WTC11 (cell line): ENCODE measurements at regions not wholly inside any gene's neighbourhood (a gene's known extent, or its start where the extent isn't known, plus 50 kb on each side); places are given as distances from the start of the nearest gene placed in this dataset.

ENCODE experiments used
- ATAC-seq: fragments of 200-7000 bp; cut with Tn5 transposase; 2 replicates; pipeline ENCODE4 v1.10.0; 2021; ENCODE audit warnings: mild to moderate bottlenecking, moderate library complexity
- CTCF ChIA-PET: fragments of 300-600 bp; sonication (Branson Sonifier 250); formaldehyde crosslinking; loops from one replicate; lab custom pipeline; 2021; ENCODE audit warnings: antibody characterized with exemption; lab: Charles Lee
- POLR2A ChIA-PET: fragments of 350-600 bp; sonication (Branson Sonifier 250); formaldehyde crosslinking; loops from one replicate; lab custom pipeline; 2021; ENCODE audit warnings: antibody characterized with exemption; lab: Charles Lee
- DNase-seq: peaks from one replicate; pipeline ENCODE4 v3.0.0; 2021; ENCODE audit warnings: low spot score
- H3K27ac Mint-ChIP-seq: 2 replicates; pipeline ENCODE4 v1.8.0; 2021; ENCODE audit warnings: mixed read lengths
- H3K27me3 Mint-ChIP-seq: 2 replicates; pipeline ENCODE4 v1.8.0; 2021; ENCODE audit warnings: low read depth, mild to moderate bottlenecking, moderate library complexity, mixed read lengths
- H3K36me3 Mint-ChIP-seq: 2 replicates; pipeline ENCODE4 v1.8.0; 2021; ENCODE audit warnings: mixed read lengths
- H3K4me1 Mint-ChIP-seq: 2 replicates; pipeline ENCODE4 v1.8.0; 2022; ENCODE audit warnings: mixed read lengths
- H3K4me3 Mint-ChIP-seq: 2 replicates; pipeline ENCODE4 v1.8.0; 2021; ENCODE audit warnings: mild to moderate bottlenecking, moderate library complexity, mixed read lengths
- H3K9me3 Mint-ChIP-seq: 2 replicates; pipeline ENCODE4 v1.8.0; 2021; ENCODE audit warnings: mixed read lengths
- ELF4 ChIP-seq: sonication (generic); formaldehyde crosslinking; IDR thresholded peaks from 2 replicates; pipeline ENCODE4 v1.8.1; 2022; ENCODE audit warnings: low read depth, mild to moderate bottlenecking, moderate library complexity, missing genetic modification reagents
- EMX1 ChIP-seq: fragments of 250-450 bp; sonication (Bioruptor Pico); IDR thresholded peaks from 2 replicates; pipeline ENCODE4 v1.8.0; 2021; ENCODE audit warnings: mild to moderate bottlenecking
- GABPB1 ChIP-seq: sonication (generic); formaldehyde crosslinking; IDR thresholded peaks from 2 replicates; pipeline ENCODE4 v1.8.1; 2023; ENCODE audit warnings: mild to moderate bottlenecking, missing genetic modification reagents
- HMGA2 ChIP-seq: fragments of 250-450 bp; sonication (Bioruptor Pico); IDR thresholded peaks from 2 replicates; pipeline ENCODE4 v1.4.0; 2021; ENCODE audit warnings: mild to moderate bottlenecking, moderate library complexity
- NFE2L1 ChIP-seq: sonication (generic); formaldehyde crosslinking; IDR thresholded peaks from 2 replicates; pipeline ENCODE4 v1.8.1; 2023; ENCODE audit warnings: missing genetic modification reagents
- NR1H2 ChIP-seq: sonication (generic); formaldehyde crosslinking; IDR thresholded peaks from 2 replicates; pipeline ENCODE4 v1.9.0; 2021; ENCODE audit warnings: mild to moderate bottlenecking, moderate library complexity, missing genetic modification reagents
- PRDM15 ChIP-seq: sonication (generic); formaldehyde crosslinking; IDR thresholded peaks from 2 replicates; pipeline ENCODE4 v1.8.0; 2022; ENCODE audit warnings: missing genetic modification reagents
- SMAD3 ChIP-seq: sonication (generic); formaldehyde crosslinking; IDR thresholded peaks from 2 replicates; pipeline ENCODE4 v1.8.0; 2022; ENCODE audit warnings: missing genetic modification reagents, mild to moderate bottlenecking, borderline replicate concordance
- SOX15 ChIP-seq: fragments of 250-450 bp; sonication (Bioruptor Pico); IDR thresholded peaks from 2 replicates; pipeline ENCODE4 v1.9.0; 2021; ENCODE audit warnings: mild to moderate bottlenecking
- SP1 ChIP-seq: sonication (generic); formaldehyde crosslinking; conservative IDR thresholded peaks from 2 replicates; pipeline ENCODE4 v1.8.1; 2022; ENCODE audit warnings: missing genetic modification reagents
- TCF7 ChIP-seq: sonication (generic); formaldehyde crosslinking; IDR thresholded peaks from 2 replicates; pipeline ENCODE4 v1.8.0; 2022; ENCODE audit warnings: mild to moderate bottlenecking, low read depth, missing genetic modification reagents, moderate library complexity
- ZNF121 ChIP-seq: sonication (generic); formaldehyde crosslinking; IDR thresholded peaks from 2 replicates; pipeline ENCODE4 v1.8.0; 2023; ENCODE audit warnings: missing genetic modification reagents
- ZNF423 ChIP-seq: fragments of 250-450 bp; sonication (Bioruptor Pico); IDR thresholded peaks from 2 replicates; pipeline ENCODE4 v2.1.2; 2022; ENCODE audit warnings: mild to moderate bottlenecking, moderate library complexity
- TF ChIP-seq, protein P1 (sequence below): sonication (generic); formaldehyde crosslinking; IDR thresholded peaks from 2 replicates; pipeline ENCODE4 v1.8.1; 2023; ENCODE audit warnings: mild to moderate bottlenecking, missing genetic modification reagents, moderate library complexity
- TF ChIP-seq, protein P2 (sequence below): sonication (generic); formaldehyde crosslinking; IDR thresholded peaks from 2 replicates; pipeline ENCODE4 v1.8.1; 2022; ENCODE audit warnings: low read depth, mild to moderate bottlenecking, moderate library complexity, missing genetic modification reagents, borderline replicate concordance
- TF ChIP-seq, protein P3 (sequence below): sonication (generic); formaldehyde crosslinking; IDR thresholded peaks from 2 replicates; pipeline ENCODE4 v1.8.1; 2022; ENCODE audit warnings: mild to moderate bottlenecking, moderate library complexity, missing genetic modification reagents
- TF ChIP-seq, protein P4 (sequence below): fragments of 250-450 bp; sonication (Bioruptor Pico); conservative IDR thresholded peaks from 2 replicates; pipeline ENCODE4 v1.9.0; 2021; ENCODE audit warnings: mild to moderate bottlenecking
- TF ChIP-seq, protein P5 (sequence below): sonication (generic); formaldehyde crosslinking; conservative IDR thresholded peaks from 2 replicates; pipeline ENCODE4 v1.8.1; 2022; ENCODE audit warnings: mild to moderate bottlenecking, missing genetic modification reagents
- TF ChIP-seq, protein P6 (sequence below): fragments of 250-450 bp; sonication (Bioruptor Pico); IDR thresholded peaks from 2 replicates; pipeline ENCODE4 v1.9.0; 2021; ENCODE audit warnings: moderate library complexity, mild to moderate bottlenecking, inconsistent platforms, borderline replicate concordance

DNA sequence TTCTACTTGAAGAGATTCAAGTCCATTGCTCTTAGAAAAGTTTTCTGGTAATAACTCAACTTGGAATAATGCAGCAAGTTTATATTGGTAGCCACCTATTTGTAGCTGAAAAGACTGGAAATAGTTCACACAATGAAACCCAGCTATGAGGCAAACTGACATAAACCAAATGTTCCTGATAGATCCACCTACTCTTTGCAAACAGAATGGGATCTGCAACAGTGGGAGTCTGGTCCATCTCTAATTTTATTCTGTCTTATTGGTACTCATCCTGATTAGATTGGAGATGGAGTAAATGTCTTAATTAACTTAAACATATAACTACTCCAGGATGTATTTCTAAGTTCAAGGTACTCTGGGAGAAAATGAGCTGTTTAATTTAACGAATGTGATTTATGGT, 438.0 kb downstream of the OLFM4 start:
- Mint-ChIP-seq H3K27ac (no peak overlapping the region), H3K4me3 (no peak overlapping the region), H3K27me3 (no peaks in the 10 kb centered on the region), H3K9me3 (no peaks in the 10 kb centered on the region), H3K4me1 (no peaks in the 10 kb centered on the region), H3K36me3 (no peaks in the 10 kb centered on the region)
- ChIA-PET POLR2A (no interaction called here), CTCF (interaction anchor here (0.6 kb wide), 1 partner anchor 152 kb away, joined by 3 read pairs; no protein-coding TSS in a partner anchor)
- TF ChIP-seq SP1 (CRISPR knock-in tag) (no peak), SMAD3 (CRISPR knock-in tag) (no peak), HMGA2 (CRISPR knock-in tag) (no peak), GABPB1 (CRISPR knock-in tag) (no peak), SOX15 (CRISPR knock-in tag) (no peak), ZNF423 (no peak), PRDM15 (CRISPR knock-in tag) (no peak), EMX1 (CRISPR knock-in tag) (no peak)
- TF ChIP-seq, protein P1, sequence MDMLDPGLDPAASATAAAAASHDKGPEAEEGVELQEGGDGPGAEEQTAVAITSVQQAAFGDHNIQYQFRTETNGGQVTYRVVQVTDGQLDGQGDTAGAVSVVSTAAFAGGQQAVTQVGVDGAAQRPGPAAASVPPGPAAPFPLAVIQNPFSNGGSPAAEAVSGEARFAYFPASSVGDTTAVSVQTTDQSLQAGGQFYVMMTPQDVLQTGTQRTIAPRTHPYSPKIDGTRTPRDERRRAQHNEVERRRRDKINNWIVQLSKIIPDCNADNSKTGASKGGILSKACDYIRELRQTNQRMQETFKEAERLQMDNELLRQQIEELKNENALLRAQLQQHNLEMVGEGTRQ (CRISPR knock-in tag): no peak
- TF ChIP-seq, protein P2, sequence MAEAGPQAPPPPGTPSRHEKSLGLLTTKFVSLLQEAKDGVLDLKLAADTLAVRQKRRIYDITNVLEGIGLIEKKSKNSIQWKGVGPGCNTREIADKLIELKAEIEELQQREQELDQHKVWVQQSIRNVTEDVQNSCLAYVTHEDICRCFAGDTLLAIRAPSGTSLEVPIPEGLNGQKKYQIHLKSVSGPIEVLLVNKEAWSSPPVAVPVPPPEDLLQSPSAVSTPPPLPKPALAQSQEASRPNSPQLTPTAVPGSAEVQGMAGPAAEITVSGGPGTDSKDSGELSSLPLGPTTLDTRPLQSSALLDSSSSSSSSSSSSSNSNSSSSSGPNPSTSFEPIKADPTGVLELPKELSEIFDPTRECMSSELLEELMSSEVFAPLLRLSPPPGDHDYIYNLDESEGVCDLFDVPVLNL (CRISPR knock-in tag): no peak
- TF ChIP-seq, protein P3, sequence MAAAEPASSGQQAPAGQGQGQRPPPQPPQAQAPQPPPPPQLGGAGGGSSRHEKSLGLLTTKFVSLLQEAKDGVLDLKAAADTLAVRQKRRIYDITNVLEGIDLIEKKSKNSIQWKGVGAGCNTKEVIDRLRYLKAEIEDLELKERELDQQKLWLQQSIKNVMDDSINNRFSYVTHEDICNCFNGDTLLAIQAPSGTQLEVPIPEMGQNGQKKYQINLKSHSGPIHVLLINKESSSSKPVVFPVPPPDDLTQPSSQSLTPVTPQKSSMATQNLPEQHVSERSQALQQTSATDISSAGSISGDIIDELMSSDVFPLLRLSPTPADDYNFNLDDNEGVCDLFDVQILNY (CRISPR knock-in tag): no peak
- TF ChIP-seq, protein P4, sequence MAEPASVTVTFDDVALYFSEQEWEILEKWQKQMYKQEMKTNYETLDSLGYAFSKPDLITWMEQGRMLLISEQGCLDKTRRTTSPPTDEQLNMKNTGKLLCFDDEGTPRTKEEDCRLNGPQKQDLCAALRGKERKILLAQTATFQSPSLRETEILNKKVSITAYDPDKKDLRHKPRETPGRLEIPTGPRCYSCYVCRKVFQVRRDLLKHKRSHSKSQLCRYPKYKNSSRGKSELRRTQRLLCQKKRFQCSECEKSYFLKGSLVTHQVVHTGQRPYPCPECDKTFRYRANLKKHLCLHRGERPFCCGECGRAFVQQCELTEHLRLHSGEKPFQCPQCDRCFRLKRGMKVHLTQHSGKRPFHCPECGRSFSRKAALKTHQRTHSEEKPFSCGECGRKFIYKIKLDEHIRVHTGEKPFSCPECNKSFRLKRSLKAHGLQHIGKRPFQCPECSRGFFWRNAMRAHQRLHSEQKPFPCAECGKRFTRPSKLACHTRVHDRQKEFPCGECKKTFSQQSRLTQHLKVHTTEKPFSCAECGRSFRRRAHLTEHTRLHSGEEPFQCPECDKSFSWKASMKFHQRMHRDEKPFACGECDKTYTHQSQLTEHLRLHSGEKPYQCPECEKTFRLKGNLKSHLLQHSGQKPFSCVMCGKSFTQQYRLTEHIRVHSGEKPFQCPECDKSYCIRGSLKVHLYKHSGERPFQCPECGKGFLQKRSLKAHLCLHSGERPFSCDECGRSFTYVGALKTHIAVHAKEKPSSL (CRISPR knock-in tag): no peak
- no peak for ATAC-seq
- DNase-seq: no peak

DNA sequence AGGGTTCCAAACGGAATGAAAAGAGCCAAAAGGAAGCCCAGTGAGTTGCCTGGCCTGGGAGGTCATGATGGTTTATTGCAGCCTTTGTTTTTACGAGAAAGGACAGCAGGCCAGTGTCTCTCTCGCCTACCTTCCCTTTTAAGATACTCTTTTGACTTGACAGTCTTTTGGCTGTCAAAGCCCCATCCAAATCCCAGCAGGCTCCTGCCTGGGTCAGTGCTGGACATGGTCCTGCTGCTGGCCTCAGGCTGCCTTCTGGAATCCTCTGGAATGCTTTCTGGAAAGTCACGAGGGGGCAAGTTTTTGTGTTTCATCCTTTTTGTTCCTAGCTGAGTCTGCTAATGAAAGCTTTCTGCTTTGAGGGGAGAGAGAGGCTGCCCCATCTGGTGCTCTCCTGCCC, 444.8 kb downstream of the OLFM4 start:
- CTCF ChIA-PET: no interaction called here
- POLR2A ChIA-PET: interaction anchor here (0.6 kb wide), 1 partner anchor 44 kb away, joined by 3 read pairs; no protein-coding TSS in a partner anchor
- Mint-ChIP-seq H3K4me3 (no peak overlapping the region), H3K27me3 (no peaks in the 10 kb centered on the region), H3K27ac (no peak overlapping the region), H3K36me3 (no peaks in the 10 kb centered on the region), H3K4me1 (no peaks in the 10 kb centered on the region), H3K9me3 (no peaks in the 10 kb centered on the region)
- no peak for TF ChIP-seq HMGA2 (CRISPR knock-in tag)
- TF ChIP-seq NFE2L1 (CRISPR knock-in tag): no peak
- TF ChIP-seq, protein P5, sequence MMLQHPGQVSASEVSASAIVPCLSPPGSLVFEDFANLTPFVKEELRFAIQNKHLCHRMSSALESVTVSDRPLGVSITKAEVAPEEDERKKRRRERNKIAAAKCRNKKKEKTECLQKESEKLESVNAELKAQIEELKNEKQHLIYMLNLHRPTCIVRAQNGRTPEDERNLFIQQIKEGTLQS: no peak
- no peak for TF ChIP-seq NR1H2 (CRISPR knock-in tag)
- TF ChIP-seq ELF4 (CRISPR knock-in tag): no peak
- no peak for TF ChIP-seq TCF7 (CRISPR knock-in tag)
- TF ChIP-seq, protein P3 (CRISPR knock-in tag): no peak
- TF ChIP-seq, protein P6, sequence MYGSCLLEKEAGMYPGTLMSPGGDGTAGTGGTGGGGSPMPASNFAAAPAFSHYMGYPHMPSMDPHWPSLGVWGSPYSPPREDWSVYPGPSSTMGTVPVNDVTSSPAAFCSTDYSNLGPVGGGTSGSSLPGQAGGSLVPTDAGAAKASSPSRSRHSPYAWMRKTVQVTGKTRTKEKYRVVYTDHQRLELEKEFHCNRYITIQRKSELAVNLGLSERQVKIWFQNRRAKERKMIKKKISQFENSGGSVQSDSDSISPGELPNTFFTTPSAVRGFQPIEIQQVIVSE (CRISPR knock-in tag): no peak
- TF ChIP-seq ZNF121 (CRISPR knock-in tag): no peak
- ATAC-seq (no peak), DNase-seq (no peak)
